ENCODE measurements at regions not wholly inside any gene's neighbourhood (a gene's known extent, or its start where the extent isn't known, plus 50 kb on each side); places are given as distances from the start of the nearest gene placed in this dataset.
"Not testable (repeated sequence)": the region's sequence is repeated elsewhere in the genome, so short reads cannot be mapped to it uniquely, and the experiment has no call there.

DNA sequence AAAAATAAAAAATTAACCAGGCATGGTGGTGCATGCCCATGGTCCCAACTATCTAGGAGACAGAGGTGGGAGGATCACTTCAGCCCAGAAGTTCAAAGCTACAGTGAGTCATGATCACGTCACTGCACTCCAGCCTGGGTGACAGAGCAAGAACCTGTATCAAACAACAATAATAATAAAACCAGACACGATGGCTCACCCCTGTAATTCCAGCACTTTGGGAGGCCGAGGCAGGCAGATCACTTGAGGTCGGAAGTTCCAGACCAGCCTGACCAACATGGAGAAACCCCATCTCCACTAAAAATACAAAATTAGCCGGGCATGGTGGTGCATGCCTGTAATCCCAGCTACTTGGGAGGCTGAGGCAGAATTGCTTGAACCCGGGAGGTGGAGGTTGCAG lies 159.4 kb downstream of the SKIDA1 start:
- peak; percentile 91 for DNase-seq (ENCODE audit: low read depth)

DNA sequence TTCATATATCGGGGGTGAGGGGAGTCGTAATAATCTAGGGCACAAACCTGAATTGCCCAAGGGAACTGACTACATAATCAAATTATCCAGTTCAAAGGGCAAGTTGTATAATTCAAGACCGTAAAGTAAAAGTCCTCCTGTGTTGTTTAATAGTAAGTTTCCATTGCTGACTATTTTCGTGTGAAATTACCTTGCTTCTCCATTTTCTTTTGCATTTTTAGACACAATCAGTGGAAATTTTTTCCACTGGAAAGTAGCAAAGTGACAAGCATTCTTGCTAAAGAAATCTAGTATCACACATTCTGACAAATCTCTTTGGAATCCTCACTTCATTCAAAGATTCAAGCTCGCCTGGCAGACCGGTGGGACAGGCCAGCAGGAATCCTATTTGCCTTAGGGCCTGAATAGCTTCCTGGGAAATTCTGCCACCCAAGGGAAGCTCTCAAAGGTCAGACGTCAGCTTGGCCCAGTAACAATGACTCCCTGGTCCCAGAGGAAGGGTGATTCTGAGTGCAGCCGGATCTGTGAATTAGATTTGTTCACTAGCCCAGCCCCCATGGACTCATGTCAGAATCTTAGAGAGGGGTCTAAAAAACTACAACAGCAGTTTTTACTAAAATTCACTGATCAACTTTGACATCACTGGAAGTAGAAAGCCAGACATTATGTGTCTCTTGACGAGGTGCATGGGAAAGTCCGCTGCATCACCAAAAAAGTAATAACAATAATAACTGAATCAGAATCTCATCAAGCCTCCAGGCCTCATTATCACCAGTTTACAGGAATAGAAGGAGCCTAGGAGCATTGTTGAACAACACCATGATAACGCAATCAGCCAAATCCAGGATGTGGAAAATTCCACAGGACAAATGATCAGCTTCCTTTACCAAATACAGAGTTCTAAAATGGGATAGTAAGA lies 161.0 kb downstream of the SKIDA1 start:
- peak; percentile 84 for DNase-seq (ENCODE audit: low read depth)

DNA sequence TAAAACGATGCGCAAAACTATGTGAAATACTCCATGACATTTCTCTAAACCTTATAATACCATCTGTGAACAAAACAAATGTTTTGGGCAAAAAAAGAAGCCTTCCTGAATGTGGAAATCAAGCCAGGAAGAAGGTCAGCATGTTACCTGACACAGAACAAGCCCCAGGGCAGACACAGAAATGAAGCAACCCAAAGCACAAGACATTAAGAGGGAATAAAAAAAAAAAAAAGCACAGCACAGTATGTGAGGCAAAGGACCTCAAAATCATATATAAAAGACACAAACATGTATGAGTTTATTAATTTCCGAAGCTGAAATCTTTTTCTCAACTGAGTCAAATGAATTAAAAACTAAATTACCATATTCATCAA lies 161.8 kb downstream of the SKIDA1 start:
- DNase-seq (ENCODE audit: low read depth): no peak

DNA sequence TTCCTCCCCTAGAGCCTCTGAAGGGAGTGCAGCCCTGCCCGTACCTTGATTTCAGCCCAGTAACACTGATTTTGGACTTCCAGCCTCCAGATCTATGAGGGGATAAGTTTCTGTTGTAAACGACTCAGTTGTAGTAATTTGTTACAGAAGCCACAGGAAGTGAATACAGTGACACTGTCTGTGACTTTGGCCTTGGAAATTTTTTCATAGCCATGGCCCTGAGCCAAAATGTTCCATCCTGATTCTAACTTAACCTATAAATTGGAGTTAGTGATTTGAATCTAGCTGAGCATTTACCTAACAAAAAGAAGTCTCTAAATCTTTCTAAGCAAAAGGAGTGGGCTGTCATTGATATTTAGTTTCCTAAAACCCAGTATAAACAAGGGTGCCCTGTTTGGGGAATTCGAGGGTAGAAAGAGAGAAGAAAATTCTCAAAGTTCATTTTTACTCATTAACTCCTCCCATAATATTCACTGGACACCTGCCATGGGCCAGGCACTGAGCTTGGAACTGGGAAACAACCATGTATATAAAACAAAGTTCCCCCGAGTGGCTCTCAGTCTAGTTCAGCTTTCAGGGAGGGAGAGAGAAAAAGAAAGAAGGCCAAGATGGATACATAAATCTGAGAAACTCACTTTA lies 162.3 kb downstream of the SKIDA1 start:
- DNase-seq (ENCODE audit: low read depth): no peak

DNA sequence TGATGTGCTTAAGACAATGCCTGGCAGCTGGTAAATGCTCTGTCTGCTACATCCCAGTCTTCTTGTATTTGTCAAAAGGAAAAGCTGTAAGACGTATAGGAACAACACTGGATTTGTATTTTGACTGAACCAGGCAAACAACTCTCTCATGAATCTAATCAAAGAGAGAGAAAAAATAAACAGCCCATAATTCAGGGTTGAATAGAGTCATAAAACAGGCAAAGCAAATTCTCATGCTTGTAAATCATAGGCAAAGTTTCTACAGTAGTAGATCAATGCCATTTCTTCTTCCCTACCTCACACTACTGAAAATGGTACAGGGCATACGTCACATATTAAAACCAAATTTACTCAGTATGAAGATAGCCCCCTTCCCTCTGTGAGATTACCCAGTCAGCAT lies 166.3 kb downstream of the SKIDA1 start:
- DNase-seq (ENCODE audit: low read depth): no peak

DNA sequence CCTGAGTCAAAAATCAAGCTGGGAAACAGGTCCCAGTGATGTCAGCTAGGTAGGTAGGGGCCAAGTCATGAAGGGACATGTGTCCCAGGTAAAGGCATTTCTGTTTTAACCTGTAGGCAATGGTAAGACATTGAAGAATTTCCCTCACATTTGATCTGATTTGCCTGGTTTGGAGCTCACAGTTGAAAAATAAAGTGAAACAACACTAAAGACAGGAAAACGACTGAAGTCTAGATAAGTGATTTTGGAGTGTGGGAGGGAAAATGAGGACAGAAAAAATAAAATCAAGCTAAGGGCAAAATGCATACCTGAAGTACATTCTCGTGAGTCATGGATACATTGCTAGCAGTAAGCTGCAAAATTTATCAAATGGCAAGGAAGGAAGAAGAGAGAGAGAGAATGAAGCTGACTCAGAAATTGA lies 169.9 kb downstream of the SKIDA1 start:
- peak; percentile 35 for DNase-seq (ENCODE audit: low read depth)

DNA sequence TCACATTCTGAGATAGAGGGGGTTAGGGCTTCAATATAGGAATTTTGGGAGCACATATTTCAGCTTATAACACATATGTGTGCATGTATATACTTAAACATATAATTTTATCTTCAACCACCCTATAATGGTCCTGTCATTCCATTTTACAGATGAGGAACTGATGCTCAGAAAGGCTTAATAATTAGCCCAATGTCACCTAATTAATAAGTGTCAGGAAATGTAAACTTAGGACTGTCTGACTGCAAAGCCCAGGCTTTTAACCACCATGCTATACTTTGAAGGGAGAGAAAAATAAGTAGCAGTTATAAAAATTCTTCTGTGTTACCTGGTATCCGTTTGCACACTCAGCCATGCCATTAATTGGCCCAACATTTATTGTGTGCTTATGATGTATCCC lies 172.6 kb downstream of the SKIDA1 start:
- DNase-seq (ENCODE audit: low read depth): no peak

DNA sequence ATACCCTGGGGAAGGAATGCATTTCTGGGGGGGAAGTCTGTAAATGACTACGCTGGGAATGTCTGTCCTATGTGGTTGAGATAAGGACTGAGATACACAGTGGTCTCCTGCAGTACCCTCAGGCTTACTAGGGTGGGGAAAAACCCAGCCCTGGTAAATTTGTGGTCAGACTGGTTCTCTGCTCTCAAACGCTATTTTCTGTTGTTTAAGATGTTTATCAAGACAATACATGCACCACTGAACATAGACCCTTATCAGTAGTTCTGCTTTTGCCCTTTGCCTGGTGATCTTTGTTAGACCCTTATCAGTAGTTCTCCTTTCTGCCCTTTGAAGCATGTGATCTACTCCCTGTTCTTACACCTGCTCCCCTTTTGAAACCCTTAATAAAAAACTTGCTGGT lies 173.9 kb downstream of the SKIDA1 start:
- not testable (repeated sequence) for DNase-seq (ENCODE audit: low read depth)

DNA sequence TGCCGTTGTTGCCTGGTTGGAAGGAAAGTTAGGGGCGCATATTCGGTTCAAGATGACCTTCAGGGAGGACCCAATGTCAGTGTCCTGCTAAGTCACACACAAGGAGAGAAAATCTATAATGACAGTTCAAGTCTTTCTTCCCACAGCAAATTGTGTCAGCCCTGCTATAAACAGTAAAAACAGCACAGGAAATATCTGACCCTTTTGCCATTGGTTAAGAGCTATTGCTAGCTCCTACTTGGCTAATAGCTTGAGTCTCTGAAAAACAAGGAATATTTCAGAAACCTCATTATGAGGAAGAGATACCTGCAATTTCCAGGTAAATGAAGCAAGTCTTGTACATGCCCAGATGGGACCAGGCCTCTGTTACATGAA lies 175.6 kb downstream of the SKIDA1 start:
- no peak for DNase-seq (ENCODE audit: low read depth)

DNA sequence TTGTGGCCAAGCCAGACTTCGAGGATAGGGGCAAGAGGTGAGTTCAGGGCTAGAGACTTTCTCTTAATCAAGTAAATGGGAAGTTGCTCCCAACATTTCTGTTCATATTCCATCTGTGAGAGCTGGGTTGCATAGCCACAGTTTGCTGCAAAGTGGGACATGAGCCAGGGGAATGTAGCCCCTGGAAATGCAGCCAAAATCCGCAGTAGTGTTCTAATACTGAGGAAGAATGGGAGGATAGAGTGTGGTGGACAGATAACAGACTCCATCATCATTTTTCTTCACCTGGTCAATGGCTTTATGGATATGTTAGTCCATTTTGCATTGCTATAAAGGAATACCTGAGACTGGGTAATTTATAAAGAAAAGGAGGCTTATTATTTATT lies 177.7 kb downstream of the SKIDA1 start:
- DNase-seq (ENCODE audit: low read depth): no peak

DNA sequence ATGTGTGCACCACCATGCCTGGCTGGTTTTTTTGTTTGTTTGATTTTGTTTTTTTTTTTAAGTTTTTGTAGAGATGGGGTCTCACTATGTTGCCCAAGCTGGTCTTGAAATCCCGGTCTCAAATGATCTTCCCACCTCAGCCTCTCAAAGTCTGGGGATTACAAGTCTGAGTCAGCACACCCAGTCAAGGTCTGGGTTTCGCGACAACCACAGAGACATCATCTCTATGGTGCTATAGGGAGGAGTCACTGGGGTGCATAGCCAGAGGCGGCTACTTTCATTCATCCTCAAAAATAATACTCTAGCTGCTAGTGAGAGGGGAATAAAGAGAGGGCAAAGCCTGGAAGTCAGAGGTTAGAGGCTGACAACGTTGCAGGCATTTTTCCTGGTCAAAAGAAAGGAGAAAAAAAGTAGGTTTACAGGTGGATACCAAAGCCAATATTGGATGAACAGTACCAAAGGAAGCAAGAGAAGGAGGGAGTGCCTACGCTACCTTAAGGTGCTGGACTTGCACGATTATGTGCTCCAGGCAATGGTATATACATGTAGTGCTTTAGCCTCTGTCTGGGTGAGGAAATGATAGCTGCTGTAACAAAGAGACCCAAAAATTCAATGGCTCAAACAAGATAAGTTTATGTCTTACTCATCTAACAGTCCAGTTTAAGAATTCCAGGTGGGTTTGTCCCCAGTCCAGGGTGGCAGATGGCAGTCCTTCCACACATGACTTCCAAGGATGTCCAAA lies 178.3 kb downstream of the SKIDA1 start:
- DNase-seq (ENCODE audit: low read depth): no peak

DNA sequence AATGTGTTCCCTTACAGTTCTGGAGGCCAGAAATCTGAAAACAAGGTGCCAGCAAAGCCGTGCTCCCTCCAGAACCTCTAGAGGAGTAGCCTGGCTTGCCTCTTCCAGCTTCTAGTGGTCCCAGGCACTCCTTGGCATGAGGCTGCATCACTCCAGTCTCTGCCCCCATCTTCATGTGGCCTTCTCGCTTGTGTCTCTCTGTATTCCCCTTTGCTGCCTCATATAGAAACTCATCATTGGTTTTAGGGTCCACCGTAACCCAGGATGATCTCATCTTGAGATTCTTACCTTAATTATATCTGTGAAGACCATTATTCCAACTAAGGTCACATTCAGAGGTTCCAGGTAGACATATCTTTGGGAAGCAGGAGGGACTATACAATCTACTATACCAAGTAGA lies 182.4 kb downstream of the SKIDA1 start:
- no peak for DNase-seq (ENCODE audit: low read depth)

DNA sequence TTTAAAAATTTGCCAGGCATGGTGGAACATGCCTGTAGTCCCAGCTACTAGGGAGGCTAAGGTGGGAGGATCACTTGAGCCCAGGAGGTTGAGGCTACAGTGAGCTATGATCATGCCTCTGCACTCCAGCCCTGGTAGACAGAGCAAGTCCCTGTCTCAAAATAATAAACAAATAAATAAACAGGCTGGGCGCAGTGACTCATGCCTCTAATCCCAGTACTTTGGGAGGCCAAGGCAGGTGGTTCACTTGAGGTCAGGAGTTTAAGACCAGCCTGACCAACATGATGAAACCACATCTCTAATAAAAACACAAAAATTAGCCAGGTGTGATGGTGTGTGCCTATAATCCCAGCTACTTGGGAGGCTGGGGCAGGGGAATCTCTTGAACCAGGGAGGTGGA lies 183.0 kb downstream of the SKIDA1 start:
- DNase-seq (ENCODE audit: low read depth): not testable (repeated sequence)

DNA sequence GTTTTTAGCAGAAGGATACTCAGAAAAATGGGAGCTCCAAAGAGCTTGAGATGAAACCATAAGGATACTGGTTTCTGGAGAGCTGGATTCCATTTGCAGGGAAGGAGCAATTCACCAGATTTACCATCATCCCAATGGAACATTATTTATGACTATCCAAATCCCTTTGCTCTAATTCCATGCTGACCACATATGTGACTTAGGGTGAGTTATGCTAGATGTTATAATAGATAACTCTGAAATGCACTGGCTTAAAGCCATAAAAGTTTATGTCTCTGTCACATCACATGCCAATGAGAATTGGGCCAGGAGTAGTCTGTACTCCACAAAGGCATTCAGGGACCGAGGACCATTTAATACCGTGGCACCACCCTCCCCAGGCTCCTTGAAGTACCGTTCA lies 185.2 kb downstream of the SKIDA1 start:
- no peak for DNase-seq (ENCODE audit: low read depth)

DNA sequence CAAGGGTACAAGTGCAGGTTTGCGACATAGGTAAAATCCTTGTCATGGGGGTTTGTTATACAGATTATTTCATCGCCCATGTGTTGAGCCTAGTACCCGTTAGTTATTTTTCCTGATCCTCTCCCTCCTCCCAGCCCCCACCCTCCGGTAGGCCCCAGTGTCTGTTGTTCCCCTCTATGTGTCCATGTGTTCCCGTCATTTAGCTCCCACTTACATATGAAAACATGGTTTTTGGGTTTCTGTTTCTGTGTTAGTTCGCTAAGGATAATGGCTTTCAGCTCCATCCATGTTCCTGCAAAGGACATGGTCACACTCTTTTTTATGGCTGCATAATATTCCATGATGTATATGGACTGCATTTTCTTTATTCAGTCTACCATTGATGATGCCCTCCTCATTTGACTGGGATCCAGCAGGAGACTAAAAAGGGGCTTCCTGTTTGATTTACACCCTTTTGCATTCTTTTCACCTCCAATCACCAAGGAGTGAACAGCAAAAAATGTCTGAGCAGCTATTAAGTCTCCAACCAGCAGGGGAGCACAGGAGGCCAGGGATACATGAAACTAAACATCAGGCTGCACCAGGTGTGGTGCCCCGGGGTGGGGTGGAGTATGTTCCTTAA lies 188.2 kb downstream of the SKIDA1 start:
- no peak for DNase-seq (ENCODE audit: low read depth)

DNA sequence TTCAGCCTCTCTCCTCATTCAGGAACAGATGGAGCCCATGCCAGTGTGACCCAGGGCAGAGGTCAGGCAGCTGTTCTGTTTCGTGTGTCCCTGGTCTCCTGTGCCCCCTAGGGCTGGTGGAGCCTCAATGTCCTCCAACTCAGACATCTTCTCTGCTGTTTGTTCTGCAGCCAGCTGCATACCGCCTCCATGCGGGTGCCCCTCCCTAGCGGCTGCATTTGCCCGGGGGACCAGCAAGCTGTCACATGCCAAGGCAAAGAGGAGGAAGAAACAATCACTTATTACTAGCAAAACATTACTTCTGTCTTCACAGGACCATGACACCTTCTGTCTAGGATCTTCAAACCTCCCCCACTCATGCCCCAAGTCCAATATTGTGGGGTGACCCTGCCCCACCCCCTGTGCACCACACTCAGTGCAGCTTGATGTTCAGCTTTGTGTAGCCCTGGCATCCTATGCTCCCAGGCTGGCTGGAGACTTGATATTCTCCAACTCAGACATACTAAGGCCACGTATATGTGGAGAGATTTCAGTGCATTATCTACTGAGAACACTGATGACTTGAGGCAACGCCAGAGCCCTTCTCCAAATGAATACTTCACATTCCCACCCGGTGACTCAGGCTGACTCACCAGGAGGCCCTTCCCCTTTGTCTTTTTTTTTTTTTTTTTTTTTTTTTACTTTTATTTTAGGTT lies 188.9 kb downstream of the SKIDA1 start:
- DNase-seq (ENCODE audit: low read depth): peak; percentile 96

DNA sequence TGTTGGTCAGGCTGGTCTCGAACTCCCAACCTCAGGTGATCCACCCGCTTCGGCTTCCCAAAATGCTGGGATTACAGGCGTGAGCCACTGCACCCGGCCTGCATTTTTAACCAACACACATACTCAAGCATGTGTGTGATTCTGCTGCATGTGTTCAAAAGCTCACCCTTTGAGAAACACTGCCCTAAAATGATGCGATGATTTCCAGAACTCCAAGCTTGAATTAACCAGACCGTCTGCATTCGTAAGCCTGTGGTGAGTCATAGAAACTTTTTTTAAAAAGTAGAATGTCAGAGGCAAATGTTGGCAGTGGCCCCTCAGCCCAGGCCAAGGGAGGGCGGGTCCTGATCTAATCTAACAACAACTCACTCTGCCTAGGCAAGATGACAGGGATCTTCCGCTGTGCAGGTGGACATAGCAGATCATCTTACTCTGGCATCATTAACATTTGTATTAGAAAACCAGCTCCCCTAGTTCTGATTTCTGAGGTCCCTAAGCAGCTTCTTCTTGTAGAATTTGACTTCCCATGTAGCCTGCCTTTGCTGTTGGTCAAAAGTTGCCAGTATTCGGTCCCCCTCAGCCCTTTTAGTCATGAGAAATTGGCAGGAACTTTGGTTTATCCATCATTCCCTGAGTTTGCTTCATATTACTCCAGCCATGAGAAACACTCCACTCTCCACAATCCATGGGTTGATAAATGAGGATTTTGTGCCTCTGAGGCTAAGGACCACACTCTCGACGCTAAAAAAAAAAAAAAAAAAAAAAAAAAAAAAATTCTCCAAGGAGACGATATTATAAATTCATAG lies 190.4 kb downstream of the SKIDA1 start:
- DNase-seq (ENCODE audit: low read depth): peak; percentile 80

DNA sequence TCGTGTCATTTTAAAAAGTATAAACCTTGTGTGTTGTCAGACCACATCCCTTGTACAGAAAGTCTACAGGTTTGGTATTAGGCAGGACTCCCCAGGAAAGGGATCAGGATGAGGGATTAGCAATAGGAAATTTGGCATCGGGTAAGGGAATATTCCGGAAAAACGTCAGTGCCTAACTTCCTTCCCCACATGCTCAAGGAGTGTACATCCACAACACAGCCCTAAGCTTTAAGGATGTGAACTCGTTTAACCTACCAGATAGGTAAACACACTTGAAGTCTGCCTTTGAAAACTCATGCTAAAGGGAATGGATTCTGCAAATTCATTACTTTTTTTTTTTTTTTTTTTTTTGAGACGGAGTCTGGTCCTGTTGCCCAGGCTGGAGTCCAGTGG lies 194.9 kb downstream of the SKIDA1 start:
- no peak for DNase-seq (ENCODE audit: low read depth)

DNA sequence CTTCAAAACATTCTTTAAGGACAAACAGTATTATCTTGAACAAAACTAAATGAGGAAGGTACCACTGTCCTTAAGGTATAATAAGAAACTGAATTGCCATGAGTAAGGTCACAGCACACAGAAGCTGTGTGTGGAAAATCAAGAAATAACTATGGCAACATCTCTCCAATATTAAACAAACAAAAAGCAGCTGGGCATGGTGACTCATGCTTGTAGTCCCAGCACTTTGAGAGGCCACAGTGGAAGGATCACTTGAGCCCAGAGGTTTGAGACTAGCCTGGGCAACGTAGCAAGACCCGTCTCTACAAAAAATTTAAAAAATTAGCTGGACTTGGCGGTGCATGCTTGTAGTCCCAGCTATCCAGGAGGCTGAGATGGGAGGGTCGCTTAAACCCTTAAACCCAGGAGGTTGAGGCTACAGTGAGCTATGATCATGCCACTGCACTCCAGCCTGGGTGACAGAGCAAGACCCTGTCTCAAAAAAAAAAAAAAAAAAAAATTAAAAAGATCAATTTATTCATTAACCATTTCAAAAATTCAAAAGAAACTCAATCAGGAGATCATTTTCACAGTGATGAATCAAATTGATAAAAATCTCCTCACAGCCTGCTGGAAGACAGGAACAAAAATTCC lies 195.4 kb downstream of the SKIDA1 start:
- DNase-seq (ENCODE audit: low read depth): peak; percentile 87
